ENCODE measurements at regions not wholly inside any gene's neighbourhood (a gene's known extent, or its start where the extent isn't known, plus 50 kb on each side); places are given as distances from the start of the nearest gene placed in this dataset.

- no peaks in the 10 kb centered on the region for H3K4me1 Mint-ChIP-seq
- no peak for ATAC-seq
- no peak for DNase-seq (ENCODE audit: low spot score in 2 of 2)
- H3K9me3 Mint-ChIP-seq = no peaks in the 10 kb centered on the region
- H3K27ac Mint-ChIP-seq = no peak overlapping the region
- no peak overlapping the region for H3K4me3 Mint-ChIP-seq
- H3K36me3 Mint-ChIP-seq = no peaks in the 10 kb centered on the region
These were observed 236.3 kb upstream of the IGFBP3 start for GRCh38 chr7:46157404-46157803.

- ATAC-seq (no peak), DNase-seq (ENCODE audit: low spot score in 2 of 2) (no peak)
- Mint-ChIP-seq H3K36me3 (no peaks in the 10 kb centered on the region), H3K4me3 (no peak overlapping the region), H3K27ac (no peak overlapping the region), H3K4me1 (no peaks in the 10 kb centered on the region), H3K9me3 (no peaks in the 10 kb centered on the region)
These were observed 235.8 kb upstream of the IGFBP3 start for GRCh38 chr7:46156853-46157252.

GRCh38 chr7:46156086-46156485 lies 235.0 kb upstream of the IGFBP3 start:
- ATAC-seq = no peak
- H3K4me3 Mint-ChIP-seq = no peak overlapping the region
- no peaks in the 10 kb centered on the region for H3K9me3 Mint-ChIP-seq
- no peak for DNase-seq (ENCODE audit: low spot score in 2 of 2)
- H3K27ac Mint-ChIP-seq = no peak overlapping the region
- H3K4me1 Mint-ChIP-seq = no peaks in the 10 kb centered on the region
- H3K36me3 Mint-ChIP-seq = no peaks in the 10 kb centered on the region

GRCh38 chr7:46155367-46155766 lies 234.3 kb upstream of the IGFBP3 start:
- Mint-ChIP-seq H3K9me3 (no peaks in the 10 kb centered on the region), H3K4me1 (no peaks in the 10 kb centered on the region), H3K27ac (no peak overlapping the region), H3K36me3 (no peaks in the 10 kb centered on the region), H3K4me3 (no peak overlapping the region)
- ATAC-seq (no peak), DNase-seq (ENCODE audit: low spot score in 2 of 2) (no peak)

GRCh38 chr7:46153951-46154787 lies 233.1 kb upstream of the IGFBP3 start:
- DNase-seq (ENCODE audit: low spot score in 2 of 2) (no peak), ATAC-seq (peak; percentile 81)
- Mint-ChIP-seq H3K27ac (no peak overlapping the region), H3K9me3 (no peaks in the 10 kb centered on the region), H3K4me3 (no peak overlapping the region), H3K4me1 (no peaks in the 10 kb centered on the region), H3K36me3 (no peaks in the 10 kb centered on the region)

- Mint-ChIP-seq H3K4me3 (no peak overlapping the region), H3K36me3 (no peaks in the 10 kb centered on the region), H3K27ac (no peak overlapping the region), H3K9me3 (no peaks in the 10 kb centered on the region), H3K4me1 (no peaks in the 10 kb centered on the region)
- no peak for DNase-seq (ENCODE audit: low spot score in 2 of 2)
- peak; percentile 59 for ATAC-seq
These were observed 232.5 kb upstream of the IGFBP3 start for GRCh38 chr7:46153583-46153950.

GRCh38 chr7:46152696-46153095 lies 231.6 kb upstream of the IGFBP3 start:
- no peak for ATAC-seq
- no peak for DNase-seq (ENCODE audit: low spot score in 2 of 2)
- Mint-ChIP-seq H3K36me3 (no peaks in the 10 kb centered on the region), H3K27ac (no peak overlapping the region), H3K4me3 (no peak overlapping the region), H3K9me3 (no peaks in the 10 kb centered on the region), H3K4me1 (no peaks in the 10 kb centered on the region)

GRCh38 chr7:46150721-46151120 lies 229.6 kb upstream of the IGFBP3 start:
- H3K27ac Mint-ChIP-seq = no peak overlapping the region
- DNase-seq (ENCODE audit: low spot score in 2 of 2) = no peak
- H3K4me1 Mint-ChIP-seq = no peaks in the 10 kb centered on the region
- H3K9me3 Mint-ChIP-seq = no peaks in the 10 kb centered on the region
- H3K4me3 Mint-ChIP-seq = no peak overlapping the region
- no peak for ATAC-seq
- H3K36me3 Mint-ChIP-seq = no peaks in the 10 kb centered on the region

- no peaks in the 10 kb centered on the region for H3K9me3 Mint-ChIP-seq
- H3K36me3 Mint-ChIP-seq = no peaks in the 10 kb centered on the region
- no peak for ATAC-seq
- no peak overlapping the region for H3K27ac Mint-ChIP-seq
- H3K4me3 Mint-ChIP-seq = no peak overlapping the region
- no peak for DNase-seq (ENCODE audit: low spot score in 2 of 2)
- H3K4me1 Mint-ChIP-seq = no peaks in the 10 kb centered on the region
These were observed 229.1 kb upstream of the IGFBP3 start for GRCh38 chr7:46150202-46150601.

GRCh38 chr7:46147871-46148270 lies 226.8 kb upstream of the IGFBP3 start:
- no peak for ATAC-seq
- Mint-ChIP-seq H3K36me3 (no peaks in the 10 kb centered on the region), H3K27ac (no peak overlapping the region), H3K4me3 (no peak overlapping the region), H3K9me3 (peaks cover 2% of the 10 kb centered on the region), H3K4me1 (no peaks in the 10 kb centered on the region)
- no peak for DNase-seq (ENCODE audit: low spot score in 2 of 2)

GRCh38 chr7:46146454-46147255 lies 225.6 kb upstream of the IGFBP3 start:
- DNase-seq (ENCODE audit: low spot score in 2 of 2) (no peak), ATAC-seq (no peak)
- Mint-ChIP-seq H3K4me3 (no peak overlapping the region), H3K9me3 (peaks cover 2% of the 10 kb centered on the region), H3K27ac (no peak overlapping the region), H3K36me3 (no peaks in the 10 kb centered on the region), H3K4me1 (no peaks in the 10 kb centered on the region)

- DNase-seq (ENCODE audit: low spot score in 2 of 2) (no peak), ATAC-seq (no peak)
- H3K9me3 Mint-ChIP-seq = peaks cover 2% of the 10 kb centered on the region
- no peak overlapping the region for H3K27ac Mint-ChIP-seq
- no peaks in the 10 kb centered on the region for H3K36me3 Mint-ChIP-seq
- H3K4me3 Mint-ChIP-seq = no peak overlapping the region
- no peaks in the 10 kb centered on the region for H3K4me1 Mint-ChIP-seq
These were observed 224.3 kb upstream of the IGFBP3 start for GRCh38 chr7:46145412-46145811.

- Mint-ChIP-seq H3K4me1 (no peaks in the 10 kb centered on the region), H3K36me3 (no peaks in the 10 kb centered on the region), H3K27ac (no peak overlapping the region), H3K4me3 (no peak overlapping the region), H3K9me3 (peaks cover 2% of the 10 kb centered on the region)
- DNase-seq (ENCODE audit: low spot score in 2 of 2) (no peak), ATAC-seq (no peak)
These were observed 223.2 kb upstream of the IGFBP3 start for GRCh38 chr7:46143949-46144917.

- Mint-ChIP-seq H3K4me1 (no peaks in the 10 kb centered on the region), H3K4me3 (no peak overlapping the region), H3K36me3 (no peaks in the 10 kb centered on the region), H3K27ac (no peak overlapping the region), H3K9me3 (peaks cover 2% of the 10 kb centered on the region)
- DNase-seq (ENCODE audit: low spot score in 2 of 2) (no peak), ATAC-seq (no peak)
These were observed 222.3 kb upstream of the IGFBP3 start for GRCh38 chr7:46143421-46143820.

- H3K4me3 Mint-ChIP-seq = no peak overlapping the region
- H3K36me3 Mint-ChIP-seq = no peaks in the 10 kb centered on the region
- H3K27ac Mint-ChIP-seq = no peak overlapping the region
- no peaks in the 10 kb centered on the region for H3K9me3 Mint-ChIP-seq
- H3K4me1 Mint-ChIP-seq = no peaks in the 10 kb centered on the region
- no peak for ATAC-seq
- DNase-seq (ENCODE audit: low spot score in 2 of 2) = no peak
These were observed 218.0 kb upstream of the IGFBP3 start for GRCh38 chr7:46139079-46139478.
